HEK293 (cell line): ENCODE measurements at regions not wholly inside any gene's neighbourhood (a gene's known extent, or its start where the extent isn't known, plus 50 kb on each side); places are given as distances from the start of the nearest gene placed in this dataset.

Experiments
- CTCF ChIA-PET: fragments of 350-600 bp; formaldehyde crosslinking; extraction: SDS; loops from one replicate; lab custom pipeline; 2021; ENCODE audit warnings: antibody characterized with exemption; lab: Yijun Ruan, JAX
- POLR2A ChIA-PET: fragments of 300-600 bp; formaldehyde crosslinking; extraction: SDS; loops from one replicate; lab custom pipeline; 2020; ENCODE audit warnings: antibody characterized with exemption, inconsistent platforms; lab: Yijun Ruan, JAX
- H3K27ac ChIP-seq: fragments of 200-500 bp; sonication (Bioruptor generic); 2 replicates; pipeline ENCODE4 v1.5.1; 2014; ENCODE audit warnings: low read depth, low read length, control low read depth, inconsistent platforms; ENCODE audit errors: extremely low read depth
- H3K36me3 ChIP-seq, 2 experiments: fragments of 200-500 bp in 1 of 2; sonication (Bioruptor generic) in 1 of 2; 1 replicate in 1 of 2; 2 replicates in 1 of 2; pipeline ENCODE4 v1.5.1; 2014 to 2017; ENCODE audit warnings: inconsistent platforms in 2 of 2, low read length in 2 of 2; ENCODE audit not compliant: control insufficient read depth in 2 of 2, insufficient read depth in 1 of 2
- H3K4me1 ChIP-seq: fragments of 200-500 bp; sonication (Bioruptor generic); 2 replicates; pipeline ENCODE4 v1.5.1; 2014; ENCODE audit warnings: mild to moderate bottlenecking, low read length, inconsistent platforms; ENCODE audit not compliant: control insufficient read depth, insufficient read depth
- H3K4me3 ChIP-seq: 2 replicates; pipeline ENCODE4 v1.5.1; 2011; ENCODE audit warnings: low read depth, mild to moderate bottlenecking, control low read depth, low read length, moderate library complexity
- H3K9me3 ChIP-seq: fragments of 200-500 bp; sonication (Bioruptor generic); 2 replicates; pipeline ENCODE4 v1.5.1; 2014; ENCODE audit warnings: low read depth, low read length, inconsistent platforms; ENCODE audit not compliant: control insufficient read depth, insufficient read depth
- IKZF3 ChIP-seq: fragments of 450-650 bp; IDR thresholded peaks from 2 replicates; pipeline ENCODE4 v1.5.0; 2018; ENCODE audit warnings: missing biosample characterization, mild to moderate bottlenecking, missing genetic modification characterization, moderate library complexity
- KLF1 ChIP-seq: fragments of 450-650 bp; formaldehyde crosslinking; IDR thresholded peaks from 2 replicates; pipeline ENCODE4 v1.5.1; 2016; ENCODE audit warnings: missing biosample characterization, missing genetic modification characterization
- KLF17 ChIP-seq: fragments of 450-650 bp; formaldehyde crosslinking; IDR thresholded peaks from 2 replicates; pipeline ENCODE4 v1.5.1; 2016; ENCODE audit warnings: missing biosample characterization, missing genetic modification characterization
- MYNN ChIP-seq: fragments of 450-650 bp; formaldehyde crosslinking; IDR thresholded peaks from 2 replicates; pipeline ENCODE4 v1.5.1; 2016; ENCODE audit warnings: missing biosample characterization, missing genetic modification characterization, borderline replicate concordance
- OSR2 ChIP-seq: fragments of 450-650 bp; formaldehyde crosslinking; IDR thresholded peaks from 2 replicates; pipeline ENCODE4 v1.5.1; 2016; ENCODE audit warnings: missing biosample characterization, missing genetic modification characterization
- PBX3 ChIP-seq: sonication (generic); formaldehyde crosslinking; IDR thresholded peaks from 2 replicates; pipeline ENCODE4 v1.8.1; 2022; ENCODE audit warnings: mild to moderate bottlenecking, moderate library complexity, missing genetic modification reagents
- PRDM10 ChIP-seq: fragments of 450-650 bp; formaldehyde crosslinking; IDR thresholded peaks from 2 replicates; pipeline ENCODE4 v1.5.1; 2016; ENCODE audit warnings: missing biosample characterization, missing genetic modification characterization
- ZNF138 ChIP-seq: fragments of 450-650 bp; formaldehyde crosslinking; IDR thresholded peaks from 2 replicates; pipeline ENCODE4 v1.5.1; 2016; ENCODE audit warnings: missing biosample characterization, missing genetic modification characterization, borderline replicate concordance
- ZNF157 ChIP-seq: fragments of 450-650 bp; formaldehyde crosslinking; IDR thresholded peaks from 2 replicates; pipeline ENCODE4 v1.5.1; 2016; ENCODE audit warnings: missing biosample characterization, missing genetic modification characterization
- ZNF169 ChIP-seq: fragments of 450-650 bp; formaldehyde crosslinking; IDR thresholded peaks from 2 replicates; pipeline ENCODE4 v1.5.1; 2016; ENCODE audit warnings: missing biosample characterization, missing genetic modification characterization
- ZNF184 ChIP-seq: fragments of 450-650 bp; IDR thresholded peaks from 2 replicates; pipeline ENCODE4 v1.5.1; 2018; ENCODE audit warnings: missing biosample characterization, mild to moderate bottlenecking, missing genetic modification characterization
- ZNF2 ChIP-seq: fragments of 450-650 bp; formaldehyde crosslinking; IDR thresholded peaks from 2 replicates; pipeline ENCODE4 v1.5.1; 2016; ENCODE audit warnings: missing biosample characterization, missing genetic modification characterization
- ZNF280C ChIP-seq: fragments of 450-650 bp; formaldehyde crosslinking; IDR thresholded peaks from 2 replicates; pipeline ENCODE4 v1.5.1; 2016; ENCODE audit warnings: missing biosample characterization, missing genetic modification characterization
- ZNF311 ChIP-seq: fragments of 450-650 bp; formaldehyde crosslinking; IDR thresholded peaks from 2 replicates; pipeline ENCODE4 v1.5.1; 2017; ENCODE audit warnings: missing biosample characterization, missing genetic modification characterization, borderline replicate concordance
- ZNF362 ChIP-seq: fragments of 450-650 bp; formaldehyde crosslinking; IDR thresholded peaks from 2 replicates; pipeline ENCODE4 v1.5.1; 2016; ENCODE audit warnings: missing biosample characterization, missing genetic modification characterization
- ZNF623 ChIP-seq: fragments of 450-650 bp; formaldehyde crosslinking; IDR thresholded peaks from 2 replicates; pipeline ENCODE4 v1.5.1; 2016; ENCODE audit warnings: missing biosample characterization, missing genetic modification characterization
- ZNF837 ChIP-seq: fragments of 450-650 bp; formaldehyde crosslinking; IDR thresholded peaks from 2 replicates; pipeline ENCODE4 v1.5.1; 2016; ENCODE audit warnings: missing biosample characterization, missing genetic modification characterization

- TF ChIP-seq PRDM10 (tag by site-specific recombination): no peak
Measured at GRCh38 chr7:47073284-47073683, 508.6 kb downstream of the TNS3 start (continued).

- ChIA-PET CTCF (interaction anchor here (0.6 kb wide), 1 partner anchor 1149 kb away, joined by 3 read pairs; no protein-coding TSS in a partner anchor), POLR2A (no interaction called here)
- no peaks in the 10 kb centered on the region for H3K36me3 ChIP-seq
- TF ChIP-seq ZNF2 (tag by site-specific recombination) (no peak), ZNF837 (no peak), ZNF362 (tag by site-specific recombination) (no peak), ZNF138 (tag by site-specific recombination) (no peak), ZNF623 (tag by site-specific recombination) (no peak), KLF1 (tag by site-specific recombination) (no peak), IKZF3 (tag by site-specific recombination) (no peak)
- H3K9me3 ChIP-seq: no peaks in the 10 kb centered on the region
- H3K4me3 ChIP-seq: no peak overlapping the region
- H3K4me1 ChIP-seq: peaks cover 9% of the 10 kb centered on the region
- H3K27ac ChIP-seq: no peak overlapping the region
Measured at GRCh38 chr7:47071866-47072265, 510.0 kb downstream of the TNS3 start.

GRCh38 chr7:47069385-47070076, 512.4 kb downstream of the TNS3 start:
- peaks cover 2% of the 10 kb centered on the region; the same call in 1 of the 2 replicates for H3K4me1 ChIP-seq
- POLR2A ChIA-PET: interaction anchor here (0.6 kb wide), 1 partner anchor 750 kb away, joined by 3 read pairs; no protein-coding TSS in a partner anchor
- no peaks in the 10 kb centered on the region for H3K9me3 ChIP-seq
- CTCF ChIA-PET: interaction anchor here (1.0 kb wide), 1 partner anchor 1147 kb away, joined by 3 read pairs; no protein-coding TSS in a partner anchor
- no peak overlapping the region for H3K4me3 ChIP-seq
- no peak overlapping the region for H3K27ac ChIP-seq
- no peaks in the 10 kb centered on the region for H3K36me3 ChIP-seq
- no peak for TF ChIP-seq ZNF169
- TF ChIP-seq ZNF184 (tag by site-specific recombination): no peak
- TF ChIP-seq PBX3: no peak
- no peak for TF ChIP-seq ZNF157 (tag by site-specific recombination)
- TF ChIP-seq ZNF280C (tag by site-specific recombination): no peak
- TF ChIP-seq MYNN (tag by site-specific recombination): no peak
- no peak for TF ChIP-seq ZNF623 (tag by site-specific recombination)
- TF ChIP-seq KLF17 (tag by site-specific recombination): no peak
- no peak for TF ChIP-seq PRDM10 (tag by site-specific recombination)
- TF ChIP-seq ZNF311: no peak
- no peak for TF ChIP-seq KLF1 (tag by site-specific recombination)
- TF ChIP-seq OSR2: no peak
